WERI-Rb-1 (cell line): ENCODE measurements at regions not wholly inside any gene's neighbourhood (a gene's known extent, or its start where the extent isn't known, plus 50 kb on each side); places are given as distances from the start of the nearest gene placed in this dataset.
"Not testable (repeated sequence)": the region's sequence is repeated elsewhere in the genome, so short reads cannot be mapped to it uniquely, and the experiment has no call there.

Source experiments
- DNase-seq: peaks from one replicate; pipeline ENCODE4 v3.0.0-alpha.2; 2020
- H3K27ac ChIP-seq: fragments of 250-450 bp; sonication (Bioruptor Pico); 2 replicates; pipeline ENCODE4 v1.5.1; 2020; ENCODE audit warnings: mild to moderate bottlenecking, moderate library complexity
- H3K27me3 ChIP-seq: fragments of 250-450 bp; sonication (Bioruptor Pico); 2 replicates; pipeline ENCODE4 v1.5.1; 2021; ENCODE audit warnings: mild to moderate bottlenecking, low read depth, moderate library complexity; ENCODE audit not compliant: insufficient read depth, severe bottlenecking
- H3K36me3 ChIP-seq: fragments of 250-450 bp; sonication (Bioruptor Pico); 2 replicates; pipeline ENCODE4 v1.5.1; 2020; ENCODE audit warnings: mild to moderate bottlenecking, moderate library complexity
- H3K4me3 ChIP-seq: 2 replicates; pipeline ENCODE4 v1.5.1; 2011; ENCODE audit warnings: low read depth, mild to moderate bottlenecking, control low read depth, low read length
- H3K9me3 ChIP-seq: fragments of 250-450 bp; sonication (Bioruptor Pico); 2 replicates; pipeline ENCODE4 v1.5.1; 2021; ENCODE audit warnings: mild to moderate bottlenecking, moderate library complexity; ENCODE audit not compliant: severe bottlenecking
- TF ChIP-seq, protein P1 (sequence below): IDR thresholded peaks from 2 replicates; pipeline ENCODE4 v1.5.1; 2011; ENCODE audit warnings: low read depth, mild to moderate bottlenecking, control low read depth, inconsistent platforms, low read length

DNA sequence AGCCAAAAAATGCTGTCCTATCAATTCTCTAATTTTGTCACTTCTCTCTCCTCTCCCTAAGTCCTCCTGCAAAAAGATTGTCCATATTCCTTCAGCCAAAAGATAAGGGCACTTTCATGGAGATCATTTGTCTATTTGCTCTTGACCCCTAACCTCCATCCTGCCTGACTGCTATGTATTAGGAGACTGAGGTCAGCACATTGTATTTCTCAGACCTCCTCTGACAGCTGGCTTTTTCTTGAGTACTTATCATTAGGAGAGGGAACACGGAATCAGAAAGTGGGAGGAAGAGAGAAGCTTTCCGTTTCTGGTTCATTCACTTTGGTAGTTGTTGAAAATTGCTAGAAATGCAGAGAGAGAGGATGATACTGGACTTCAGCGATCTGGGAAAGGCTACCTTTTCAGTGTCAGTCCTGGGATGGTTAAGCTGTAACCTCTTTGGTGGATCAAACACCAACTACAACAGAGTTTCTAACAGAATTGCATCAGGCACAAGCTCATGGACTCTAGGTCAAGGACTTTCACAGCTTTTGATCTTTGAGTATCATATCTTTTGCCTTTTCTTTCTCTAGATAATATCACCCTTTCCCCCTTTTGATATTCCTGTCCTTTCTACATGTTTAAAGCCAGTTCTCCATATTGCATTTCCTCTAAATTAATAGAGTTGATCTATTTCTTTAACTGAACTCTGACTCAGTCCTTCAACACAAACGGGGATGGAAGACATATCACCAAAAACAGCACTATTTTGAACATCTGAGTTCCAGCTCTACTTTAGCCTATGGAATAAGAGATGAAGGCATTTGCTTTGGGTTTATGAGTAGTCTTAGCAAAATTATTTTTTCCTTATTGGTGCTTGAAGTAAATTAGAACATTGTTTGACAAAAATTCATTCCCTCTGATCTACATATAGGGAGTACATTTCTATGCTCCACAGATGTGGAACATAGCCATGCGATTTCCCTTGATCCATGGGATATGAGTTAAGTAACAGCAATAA is 63.3 kb upstream of the KYNU start:
- TF ChIP-seq, protein P1, sequence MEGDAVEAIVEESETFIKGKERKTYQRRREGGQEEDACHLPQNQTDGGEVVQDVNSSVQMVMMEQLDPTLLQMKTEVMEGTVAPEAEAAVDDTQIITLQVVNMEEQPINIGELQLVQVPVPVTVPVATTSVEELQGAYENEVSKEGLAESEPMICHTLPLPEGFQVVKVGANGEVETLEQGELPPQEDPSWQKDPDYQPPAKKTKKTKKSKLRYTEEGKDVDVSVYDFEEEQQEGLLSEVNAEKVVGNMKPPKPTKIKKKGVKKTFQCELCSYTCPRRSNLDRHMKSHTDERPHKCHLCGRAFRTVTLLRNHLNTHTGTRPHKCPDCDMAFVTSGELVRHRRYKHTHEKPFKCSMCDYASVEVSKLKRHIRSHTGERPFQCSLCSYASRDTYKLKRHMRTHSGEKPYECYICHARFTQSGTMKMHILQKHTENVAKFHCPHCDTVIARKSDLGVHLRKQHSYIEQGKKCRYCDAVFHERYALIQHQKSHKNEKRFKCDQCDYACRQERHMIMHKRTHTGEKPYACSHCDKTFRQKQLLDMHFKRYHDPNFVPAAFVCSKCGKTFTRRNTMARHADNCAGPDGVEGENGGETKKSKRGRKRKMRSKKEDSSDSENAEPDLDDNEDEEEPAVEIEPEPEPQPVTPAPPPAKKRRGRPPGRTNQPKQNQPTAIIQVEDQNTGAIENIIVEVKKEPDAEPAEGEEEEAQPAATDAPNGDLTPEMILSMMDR, result no peak

DNA sequence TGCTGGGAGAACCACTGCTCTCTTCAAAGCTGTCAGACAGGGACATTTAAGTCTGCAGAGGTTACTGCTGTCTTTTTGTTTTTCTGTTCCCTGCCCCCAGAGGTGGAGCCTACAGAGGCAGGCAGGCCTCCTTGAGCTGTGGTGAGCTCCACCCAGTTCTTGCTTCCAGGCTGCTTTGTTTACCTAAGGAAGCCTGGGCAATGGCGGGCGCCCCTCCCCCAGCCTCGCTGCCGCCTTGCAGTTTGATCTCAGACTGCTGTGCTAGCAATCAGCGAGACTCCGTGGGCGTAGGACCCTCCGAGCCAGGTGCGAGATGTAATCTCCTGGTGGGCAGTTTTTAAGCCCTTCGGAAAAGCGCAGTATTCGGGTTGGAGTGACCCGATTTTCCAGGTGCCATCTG is 65.8 kb upstream of the KYNU start:
- not testable (repeated sequence) for H3K4me3 ChIP-seq, H3K27ac ChIP-seq, H3K36me3 ChIP-seq, H3K9me3 ChIP-seq, DNase-seq, H3K27me3 ChIP-seq

More for the DNA sequence above, 63.3 kb upstream of the KYNU start:
- no peaks in the 10 kb centered on the region for H3K27me3 ChIP-seq
- H3K27ac ChIP-seq, result no peak overlapping the region
- no peaks in the 10 kb centered on the region for H3K36me3 ChIP-seq
- H3K4me3 ChIP-seq, result no peak overlapping the region
- H3K9me3 ChIP-seq, result no peaks in the 10 kb centered on the region
- no peak for DNase-seq

DNA sequence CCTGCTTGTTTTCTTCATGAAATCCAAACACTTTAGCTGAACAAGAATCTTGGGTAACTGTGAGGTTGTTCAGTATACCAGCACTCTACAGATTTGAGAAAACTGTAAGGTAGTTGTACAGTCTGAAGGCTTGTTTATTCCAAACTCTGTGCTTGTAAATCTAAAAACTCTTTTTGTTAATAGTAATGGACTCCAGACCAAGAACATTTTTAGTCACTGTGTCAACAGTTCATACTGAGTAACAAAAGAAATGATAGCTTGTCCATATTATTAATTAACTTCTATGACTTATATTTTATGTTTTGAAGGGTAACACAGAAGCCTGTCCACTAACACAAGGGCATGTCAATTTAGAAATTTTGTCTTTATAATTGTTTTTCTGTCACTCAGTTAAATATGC is 72.2 kb upstream of the KYNU start:
- TF ChIP-seq, protein P1, result no peak
- no peak overlapping the region for H3K27ac ChIP-seq
- no peaks in the 10 kb centered on the region for H3K27me3 ChIP-seq
- H3K36me3 ChIP-seq, result no peaks in the 10 kb centered on the region
- no peak overlapping the region for H3K4me3 ChIP-seq
- H3K9me3 ChIP-seq, result no peaks in the 10 kb centered on the region
- no peak for DNase-seq

DNA sequence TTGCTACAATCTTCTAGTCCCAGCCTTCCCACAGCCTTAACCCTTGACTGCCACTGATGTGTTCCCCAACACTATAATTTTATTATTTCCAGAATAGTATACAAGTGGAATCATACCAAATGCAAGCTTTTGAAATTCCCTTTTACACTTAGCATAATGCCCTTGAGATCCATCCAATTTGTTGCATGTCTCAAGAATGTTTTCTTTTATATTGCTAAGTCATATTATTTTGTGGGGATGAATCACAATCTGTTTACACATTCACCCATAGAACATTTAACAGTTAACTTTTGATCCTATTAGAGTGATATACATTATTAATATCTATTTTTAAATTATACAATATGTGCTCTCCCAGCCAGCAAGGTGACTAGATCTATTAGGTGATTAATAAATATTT is 74.3 kb upstream of the KYNU start:
- no peak overlapping the region for H3K4me3 ChIP-seq
- no peaks in the 10 kb centered on the region for H3K36me3 ChIP-seq
- no peak overlapping the region for H3K27ac ChIP-seq
- no peak for DNase-seq
- no peaks in the 10 kb centered on the region for H3K27me3 ChIP-seq
- TF ChIP-seq, protein P1, result no peak
- H3K9me3 ChIP-seq, result no peaks in the 10 kb centered on the region

DNA sequence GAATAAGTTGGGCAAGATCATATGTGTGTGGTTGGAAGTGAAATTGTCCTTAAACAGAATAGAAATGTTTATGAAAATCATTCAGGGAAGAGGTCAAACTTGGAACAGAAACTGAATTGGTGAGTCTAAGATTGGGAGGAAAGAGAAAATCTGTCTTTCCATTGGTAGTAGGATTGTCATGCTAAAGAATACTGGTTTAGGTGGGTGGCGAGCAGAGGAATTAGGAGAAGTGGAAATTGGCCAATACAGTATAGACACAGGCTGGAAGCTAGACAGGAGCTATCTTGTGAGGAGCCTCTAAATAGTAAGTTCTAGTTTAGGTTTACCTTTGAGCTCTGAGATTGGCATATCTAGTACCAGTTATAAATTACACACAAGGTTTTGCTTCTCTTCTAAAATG is 80.9 kb upstream of the KYNU start:
- H3K4me3 ChIP-seq, result no peak overlapping the region
- TF ChIP-seq, protein P1, result no peak
- H3K27ac ChIP-seq, result no peak overlapping the region
- no peaks in the 10 kb centered on the region for H3K36me3 ChIP-seq
- no peaks in the 10 kb centered on the region for H3K27me3 ChIP-seq
- no peaks in the 10 kb centered on the region for H3K9me3 ChIP-seq
- DNase-seq, result no peak

DNA sequence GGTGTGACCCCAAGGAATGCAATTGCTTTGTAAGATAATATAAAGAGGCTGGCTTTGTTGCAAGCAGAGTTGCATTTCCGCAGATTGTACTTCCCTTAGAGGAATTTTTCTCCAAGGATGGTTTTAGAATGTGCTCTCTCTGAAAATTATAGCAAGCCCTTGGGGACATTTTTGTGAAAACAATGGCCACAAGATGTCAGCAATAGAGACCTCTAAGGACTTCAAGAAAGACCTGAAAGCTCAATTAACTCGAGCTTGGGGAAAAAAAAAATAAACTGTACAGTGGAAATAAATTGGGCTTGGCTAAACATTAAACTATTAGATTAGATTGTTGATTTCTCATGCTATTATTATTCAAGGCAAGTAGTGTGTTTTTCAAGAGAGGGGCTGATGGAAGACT is 81.3 kb upstream of the KYNU start:
- Histone ChIP-seq H3K36me3 (no peaks in the 10 kb centered on the region), H3K27me3 (no peaks in the 10 kb centered on the region), H3K27ac (no peak overlapping the region), H3K9me3 (no peaks in the 10 kb centered on the region), H3K4me3 (no peak overlapping the region)
- no peak for DNase-seq
- TF ChIP-seq, protein P1, result no peak
